K562 (cell line): ENCODE measurements at regions not wholly inside any gene's neighbourhood (a gene's known extent, or its start where the extent isn't known, plus 50 kb on each side); places are given as distances from the start of the nearest gene placed in this dataset.

ENCODE experiments used
- ATAC-seq: fragments of 200-7000 bp; cut with Tn5 transposase; 3 replicates; pipeline ENCODE4 v1.9.1; 2020; ENCODE audit warnings: moderate library complexity
- BruUV-seq: library from RNA; stranded (reverse); fragments of 400-500 nt; replicated peaks from 2 replicates; lab custom pipeline; 2021; lab: Mats Ljungman, UMichigan
- CTCF ChIA-PET: fragments of 300-600 bp; formaldehyde crosslinking; extraction: SDS; loops from one replicate; lab custom pipeline; 2021; ENCODE audit warnings: low intra/inter-chr PET ratio; lab: Yijun Ruan, JAX
- POLR2A ChIA-PET: fragments of 300-600, 350-650 bp; sonication (Branson Sonifier 250); formaldehyde crosslinking; extraction: SDS; loops from one replicate; lab custom pipeline; 2021; ENCODE audit warnings: antibody characterized with exemption, inconsistent platforms; lab: Yijun Ruan, JAX
- DNase-seq, 4 experiments: peaks; one replicate each; pipeline versions ENCODE4 v3.0.0 to v3.0.0-alpha.2; 2011 to 2018; ENCODE audit warnings: low spot score in 3 of 4, mixed read lengths in 3 of 4; ENCODE audit errors: extremely low read depth in 1 of 4
- FAIRE-seq: peaks from 2 replicates; lab custom pipeline; 2011; peaks lifted over from hg19 to GRCh38; lab: Jason Lieb, UNC
- H2AFZ ChIP-seq: 2 replicates; pipeline ENCODE4 v1.6.0; 2011; ENCODE audit warnings: low read depth, low read length, control low read depth, inconsistent platforms
- H3K27ac ChIP-seq: fragments of 200-600 bp; 3 replicates; pipeline ENCODE4 v1.8.0; 2011; ENCODE audit warnings: low read depth, mild to moderate bottlenecking, control low read depth, inconsistent platforms, low read length, moderate library complexity, mixed read lengths; ENCODE audit errors: extremely low read depth
- H3K27me3 ChIP-seq, 2 experiments: fragments of 300-600 bp in 1 of 2; 2 replicates in 1 of 2; 3 replicates in 1 of 2; pipeline versions ENCODE4 v1.6.0 to v1.8.0; 2011; ENCODE audit warnings: inconsistent platforms in 2 of 2, low read length in 2 of 2, mild to moderate bottlenecking in 1 of 2, mixed read lengths in 1 of 2, moderate library complexity in 1 of 2; ENCODE audit not compliant: control insufficient read depth in 2 of 2, insufficient read depth in 2 of 2
- H3K36me3 ChIP-seq: fragments of 300-600 bp; 3 replicates; pipeline ENCODE4 v1.8.0; 2011; ENCODE audit warnings: mild to moderate bottlenecking, low read length, inconsistent platforms; ENCODE audit not compliant: control insufficient read depth, insufficient read depth
- H3K4me1 ChIP-seq, 2 experiments: fragments of 200-600 bp in 1 of 2; replicated peaks in 1 of 2; 2 replicates in 1 of 2; 3 replicates in 1 of 2; pipeline versions ENCODE4 v1.5.1 to v1.8.0; 2011; ENCODE audit warnings: inconsistent platforms in 2 of 2, low read length in 2 of 2, mild to moderate bottlenecking in 1 of 2, mixed read lengths in 1 of 2, moderate library complexity in 1 of 2; ENCODE audit not compliant: control insufficient read depth in 2 of 2, insufficient read depth in 2 of 2
- H3K4me2 ChIP-seq: 2 replicates; pipeline ENCODE4 v1.6.1; 2011; ENCODE audit warnings: low read length, control low read depth, inconsistent platforms, mixed read lengths; ENCODE audit not compliant: insufficient read depth
- H3K4me3 ChIP-seq: fragments of 200-600 bp; sonication (generic), shearing (Covaris generic); 2 replicates; pipeline ENCODE4 v1.5.1; 2016; ENCODE audit warnings: control low read depth, inconsistent platforms
- H3K79me2 ChIP-seq: fragments of 200-600 bp; 3 replicates; pipeline ENCODE4 v1.8.0; 2011; ENCODE audit warnings: low read length, inconsistent platforms; ENCODE audit not compliant: control insufficient read depth, insufficient read depth
- H3K9ac ChIP-seq, 2 experiments: 2 replicates each; pipeline versions ENCODE4 v1.6.0 to v1.6.1; 2011; ENCODE audit warnings: low read depth in 2 of 2, low read length in 2 of 2, control low read depth in 1 of 2, inconsistent platforms in 1 of 2, mild to moderate bottlenecking in 1 of 2, mixed read lengths in 1 of 2; ENCODE audit not compliant: insufficient read depth in 1 of 2
- H3K9me1 ChIP-seq: one replicate; pipeline ENCODE4 v1.6.0; 2011; ENCODE audit warnings: inconsistent platforms, mild to moderate bottlenecking, low read length, moderate library complexity; ENCODE audit not compliant: control insufficient read depth, insufficient read depth
- H3K9me3 ChIP-seq: replicated peaks from 2 replicates; pipeline ENCODE4 v1.5.1; 2011; ENCODE audit warnings: low read depth, low read length, inconsistent platforms; ENCODE audit not compliant: control insufficient read depth, insufficient read depth
- H4K20me1 ChIP-seq: replicated peaks from 2 replicates; pipeline ENCODE4 v1.6.1; 2011; ENCODE audit warnings: low read length, inconsistent platforms, mixed read lengths; ENCODE audit not compliant: control insufficient read depth, insufficient read depth
- ATF7 ChIP-seq: fragments of 450-650 bp; IDR thresholded peaks from 2 replicates; pipeline ENCODE4 v1.7.1; 2014; ENCODE audit warnings: mild to moderate bottlenecking, moderate library complexity
- BRD9 ChIP-seq: fragments of 450-650 bp; IDR thresholded peaks from 2 replicates; pipeline ENCODE4 v1.6.1; 2018; ENCODE audit warnings: low read depth; ENCODE audit not compliant: partially characterized antibody
- GTF2E2 ChIP-seq: fragments of 200-800 bp; sonication (Bioruptor generic); IDR thresholded peaks from 2 replicates; pipeline ENCODE4 v1.6.1; 2016; ENCODE audit warnings: missing genetic modification characterization, missing compliant biosample characterization
- HDAC6 ChIP-seq: IDR thresholded peaks from 2 replicates; pipeline ENCODE4 v1.6.1; 2012; ENCODE audit warnings: low read depth, mild to moderate bottlenecking, control low read depth, inconsistent platforms, low read length, moderate library complexity
- ILK ChIP-seq: fragments of 450-650 bp; IDR thresholded peaks from 2 replicates; pipeline ENCODE4 v1.6.1; 2016; ENCODE audit warnings: missing genetic modification characterization, low read depth, mild to moderate bottlenecking, missing compliant biosample characterization, moderate library complexity, borderline replicate concordance
- MYBL2 ChIP-seq, 2 experiments: fragments of 450-650 bp in 1 of 2; sonication (generic) in 1 of 2; formaldehyde crosslinking in 1 of 2; IDR thresholded peaks; 2 replicates each; pipeline versions ENCODE4 v1.6.1 to v1.8.1; 2017 to 2022; ENCODE audit warnings: borderline replicate concordance in 1 of 2, inconsistent platforms in 1 of 2, low read depth in 1 of 2, mild to moderate bottlenecking in 1 of 2, missing genetic modification reagents in 1 of 2, moderate library complexity in 1 of 2
- POLR2H ChIP-seq: IDR thresholded peaks from 2 replicates; pipeline ENCODE4 v1.6.1; 2016; ENCODE audit warnings: missing genetic modification characterization, low read depth, mild to moderate bottlenecking, control low read depth, missing compliant biosample characterization, moderate library complexity
- SMARCB1 ChIP-seq: IDR thresholded peaks from 2 replicates; pipeline ENCODE4 v1.6.1; 2011; ENCODE audit warnings: improper control_type of control experiment, low read depth; ENCODE audit not compliant: insufficient read length
- SREBF1 ChIP-seq: fragments of 150-350 bp; IDR thresholded peaks from 2 replicates; pipeline ENCODE4 v1.6.1; 2014; ENCODE audit warnings: antibody characterized with exemption, low read depth, low read length, borderline replicate concordance
- YBX1 ChIP-seq: fragments of 450-650 bp; IDR thresholded peaks from 2 replicates; pipeline ENCODE4 v1.7.1; 2016; ENCODE audit warnings: mild to moderate bottlenecking
- ZNF263 ChIP-seq: sonication (generic); formaldehyde crosslinking; IDR thresholded peaks from 2 replicates; pipeline ENCODE4 v1.8.0; 2022; ENCODE audit warnings: mild to moderate bottlenecking, missing genetic modification reagents, borderline replicate concordance
- ZNF3 ChIP-seq: fragments of 250-450 bp; sonication (Bioruptor Pico); IDR thresholded peaks from 2 replicates; pipeline ENCODE4 v1.5.0; 2021; ENCODE audit warnings: mild to moderate bottlenecking, moderate library complexity
- ZNF57 ChIP-seq: fragments of 450-650 bp; formaldehyde crosslinking; IDR thresholded peaks from 2 replicates; pipeline ENCODE4 v1.4.0; 2020; ENCODE audit warnings: mild to moderate bottlenecking, moderate library complexity
- WGBS: fragments of 100-300 bp; shearing (Covaris generic); methylation state at CpG from one replicate; pipeline ENCODE4 v1.1.6; 2016; ENCODE audit warnings: low coverage, mixed read lengths; ENCODE audit not compliant: insufficient coverage; ENCODE audit errors: missing lambda C conversion rate; 5-methylcytosine and 5-hydroxymethylcytosine counted together
- in situ Hi-C: fragments of 300-500 bp; cut with MboI; formaldehyde crosslinking; loops from 4 replicates; pipeline ENCODE4 v1.15.0; 2018; ENCODE audit warnings: inconsistent platforms, mixed read lengths
- intact Hi-C: fragments of 100-400 bp; cut with micrococcal nuclease; formaldehyde crosslinking; loops from 2 replicates; pipeline ENCODE4 v1.14.2; 2022
- TF ChIP-seq, protein P1 (sequence below): fragments of 450-650 bp; IDR thresholded peaks from 2 replicates; pipeline ENCODE4 v1.6.1; 2016
- TF ChIP-seq, protein P2 (sequence below): sonication (generic); formaldehyde crosslinking; IDR thresholded peaks from 2 replicates; pipeline ENCODE4 v1.8.1; 2022; ENCODE audit warnings: missing genetic modification reagents

DNA sequence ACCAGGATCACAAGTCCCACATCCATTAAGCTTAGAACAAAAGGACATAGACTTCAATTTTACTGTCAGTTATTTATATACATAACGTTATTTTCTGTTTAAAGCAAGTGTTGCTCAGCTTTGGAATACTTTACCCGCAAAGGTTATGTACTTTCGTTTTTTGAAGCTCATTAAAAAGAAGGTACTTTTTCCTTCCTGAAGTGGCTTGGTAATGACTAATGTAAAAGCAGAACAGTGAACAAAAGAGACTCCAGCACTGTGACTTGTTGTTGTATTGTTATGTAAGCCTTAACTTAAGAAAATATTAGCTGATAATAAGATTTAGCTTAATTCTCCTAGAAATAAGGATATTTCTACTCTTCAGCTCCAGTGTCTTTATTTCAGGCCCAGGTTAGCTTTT, 97.3 kb upstream of the SLCO6A1 start:
- in situ Hi-C loops: no loop called here
- 3% methylated on average over 3 of the region's 3 CpGs for WGBS
- H3K79me2 ChIP-seq: no peaks in the 10 kb centered on the region
- CTCF ChIA-PET: no interaction called here
- DNase-seq (no peak), FAIRE-seq (no peak), ATAC-seq (no peak)
- no peak overlapping the region for H3K27ac ChIP-seq
- TF ChIP-seq GTF2E2 (tag) (no peak), SREBF1 (no peak), ATF7 (no peak), MYBL2 (IDR thresholded peaks at IDR 0.05; ENCODE audit: low read depth) (no peak), MYBL2 (CRISPR knock-in tag; IDR thresholded peaks at IDR 0.05; ENCODE audit: borderline replicate concordance) (no peak), SMARCB1 (no peak), POLR2H (tag) (no peak), BRD9 (no peak), ZNF263 (CRISPR knock-in tag) (no peak), HDAC6 (no peak), YBX1 (no peak), ZNF3 (no peak), ILK (tag) (no peak), ZNF57 (CRISPR knock-in tag) (no peak)
- TF ChIP-seq, protein P1, sequence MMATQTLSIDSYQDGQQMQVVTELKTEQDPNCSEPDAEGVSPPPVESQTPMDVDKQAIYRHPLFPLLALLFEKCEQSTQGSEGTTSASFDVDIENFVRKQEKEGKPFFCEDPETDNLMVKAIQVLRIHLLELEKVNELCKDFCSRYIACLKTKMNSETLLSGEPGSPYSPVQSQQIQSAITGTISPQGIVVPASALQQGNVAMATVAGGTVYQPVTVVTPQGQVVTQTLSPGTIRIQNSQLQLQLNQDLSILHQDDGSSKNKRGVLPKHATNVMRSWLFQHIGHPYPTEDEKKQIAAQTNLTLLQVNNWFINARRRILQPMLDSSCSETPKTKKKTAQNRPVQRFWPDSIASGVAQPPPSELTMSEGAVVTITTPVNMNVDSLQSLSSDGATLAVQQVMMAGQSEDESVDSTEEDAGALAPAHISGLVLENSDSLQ: no peak
- TF ChIP-seq, protein P2, sequence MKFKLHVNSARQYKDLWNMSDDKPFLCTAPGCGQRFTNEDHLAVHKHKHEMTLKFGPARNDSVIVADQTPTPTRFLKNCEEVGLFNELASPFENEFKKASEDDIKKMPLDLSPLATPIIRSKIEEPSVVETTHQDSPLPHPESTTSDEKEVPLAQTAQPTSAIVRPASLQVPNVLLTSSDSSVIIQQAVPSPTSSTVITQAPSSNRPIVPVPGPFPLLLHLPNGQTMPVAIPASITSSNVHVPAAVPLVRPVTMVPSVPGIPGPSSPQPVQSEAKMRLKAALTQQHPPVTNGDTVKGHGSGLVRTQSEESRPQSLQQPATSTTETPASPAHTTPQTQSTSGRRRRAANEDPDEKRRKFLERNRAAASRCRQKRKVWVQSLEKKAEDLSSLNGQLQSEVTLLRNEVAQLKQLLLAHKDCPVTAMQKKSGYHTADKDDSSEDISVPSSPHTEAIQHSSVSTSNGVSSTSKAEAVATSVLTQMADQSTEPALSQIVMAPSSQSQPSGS: no peak
- no peaks in the 10 kb centered on the region for H3K27me3 ChIP-seq
- no peaks in the 10 kb centered on the region for H3K4me1 ChIP-seq
- H3K4me3 ChIP-seq: no peak overlapping the region
- no peaks in the 10 kb centered on the region for H3K36me3 ChIP-seq
- POLR2A ChIA-PET: interaction anchor here (0.5 kb wide), 1 partner anchor 12 kb away, joined by 3 read pairs; no protein-coding TSS in a partner anchor
- H3K9me3 ChIP-seq: no peaks in the 10 kb centered on the region
- no peak overlapping the region for H2AFZ ChIP-seq
- intact Hi-C loops: no loop called here
- no peak overlapping the region for H3K9ac ChIP-seq
- no peaks in the 10 kb centered on the region for H4K20me1 ChIP-seq
- H3K4me2 ChIP-seq: no peak overlapping the region
- no TSS peak for BruUV-seq
- no peaks in the 10 kb centered on the region for H3K9me1 ChIP-seq
